BJ (cell line): ENCODE measurements at regions not wholly inside any gene's neighbourhood (a gene's known extent, or its start where the extent isn't known, plus 50 kb on each side); places are given as distances from the start of the nearest gene placed in this dataset.

Experiments used
- CTCF ChIA-PET: fragments of 350-600 bp; formaldehyde crosslinking; extraction: SDS; loops from one replicate; lab custom pipeline; 2021; ENCODE audit warnings: antibody characterized with exemption, inconsistent platforms; lab: Yijun Ruan, JAX
- POLR2A ChIA-PET: fragments of 300-600 bp; sonication (Branson Sonifier 250); formaldehyde crosslinking; extraction: SDS; loops from one replicate; lab custom pipeline; 2021; ENCODE audit warnings: antibody characterized with exemption; lab: Charles Lee
- DNase-seq: peaks from one replicate; pipeline ENCODE4 v3.0.0-alpha.2; 2011; ENCODE audit warnings: low read depth
- H3K27me3 ChIP-seq: 2 replicates; pipeline ENCODE4 v1.6.0; 2011; ENCODE audit warnings: low read length; ENCODE audit not compliant: control insufficient read depth, insufficient read depth
- H3K36me3 ChIP-seq: 2 replicates; pipeline ENCODE4 v1.5.1; 2011; ENCODE audit warnings: low read length; ENCODE audit not compliant: control insufficient read depth, insufficient read depth
- H3K4me3 ChIP-seq: 2 replicates; pipeline ENCODE4 v1.5.1; 2011; ENCODE audit warnings: low read depth, mild to moderate bottlenecking, control low read depth, low read length
- CTCF ChIP-seq: IDR thresholded peaks from 2 replicates; pipeline ENCODE4 v1.5.1; 2011; ENCODE audit warnings: low read depth, mild to moderate bottlenecking, control low read depth, inconsistent platforms, low read length, moderate library complexity; ENCODE audit not compliant: insufficient read depth

- no peak for DNase-seq
- ChIA-PET CTCF (no interaction called here), POLR2A (no interaction called here)
- Histone ChIP-seq H3K4me3 (no peak overlapping the region), H3K36me3 (no peaks in the 10 kb centered on the region), H3K27me3 (no peaks in the 10 kb centered on the region)
- TF ChIP-seq CTCF: no peak
Measured at GRCh38 chr7:96591159-96591899, 118.3 kb downstream of the SEM1 start.

- Histone ChIP-seq H3K4me3 (no peak overlapping the region), H3K36me3 (no peaks in the 10 kb centered on the region), H3K27me3 (no peaks in the 10 kb centered on the region)
- no peak for DNase-seq
- ChIA-PET POLR2A (no interaction called here), CTCF (no interaction called here)
- TF ChIP-seq CTCF: no peak
Measured at GRCh38 chr7:96589038-96589437, 120.6 kb downstream of the SEM1 start.

GRCh38 chr7:96579119-96579518 lies 130.5 kb downstream of the SEM1 start:
- ChIA-PET CTCF (no interaction called here), POLR2A (no interaction called here)
- DNase-seq: no peak
- Histone ChIP-seq H3K27me3 (no peaks in the 10 kb centered on the region), H3K4me3 (no peak overlapping the region), H3K36me3 (no peaks in the 10 kb centered on the region)
- no peak for TF ChIP-seq CTCF

GRCh38 chr7:96578606-96579005 lies 131.0 kb downstream of the SEM1 start:
- ChIA-PET CTCF (no interaction called here), POLR2A (no interaction called here)
- Histone ChIP-seq H3K27me3 (no peaks in the 10 kb centered on the region), H3K36me3 (no peaks in the 10 kb centered on the region), H3K4me3 (no peak overlapping the region)
- no peak for TF ChIP-seq CTCF
- DNase-seq: no peak

- POLR2A ChIA-PET: no interaction called here
- DNase-seq: no peak
- CTCF ChIA-PET: no interaction called here
- no peak overlapping the region for H3K4me3 ChIP-seq
- no peaks in the 10 kb centered on the region for H3K36me3 ChIP-seq
- no peak for TF ChIP-seq CTCF
- H3K27me3 ChIP-seq: no peaks in the 10 kb centered on the region
Measured at GRCh38 chr7:96563409-96563808, 146.2 kb downstream of the SEM1 start.
